ENCODE measurements at regions not wholly inside any gene's neighbourhood (a gene's known extent, or its start where the extent isn't known, plus 50 kb on each side); places are given as distances from the start of the nearest gene placed in this dataset.

GRCh38 chr21:14699433-14700407, 153.6 kb upstream of the SAMSN1 start:
- no peak overlapping the region for H3K27ac ChIP-seq
- no peak overlapping the region for H3K4me2 ChIP-seq

GRCh38 chr21:14697769-14698168, 151.7 kb upstream of the SAMSN1 start:
- H3K79me2 ChIP-seq (ENCODE audit: insufficient read depth, low read depth): no peaks in the 10 kb centered on the region
- TF ChIP-seq CTCF (conservative IDR thresholded peaks at IDR 0.05; ENCODE audit: low read depth, low read length): no peak
- no peaks in the 10 kb centered on the region for H3K27me3 ChIP-seq (ENCODE audit: insufficient read depth, low read depth)
- H4K20me1 ChIP-seq (ENCODE audit: insufficient read depth): no peaks in the 10 kb centered on the region
- no peak overlapping the region for H2AFZ ChIP-seq (ENCODE audit: low read depth)
- H3K4me1 ChIP-seq (ENCODE audit: low read depth, poor library complexity, severe bottlenecking): no peaks in the 10 kb centered on the region
- no peak overlapping the region for H3K9ac ChIP-seq
- H3K4me2 ChIP-seq: no peak overlapping the region
- H3K36me3 ChIP-seq (ENCODE audit: insufficient read depth): no peaks in the 10 kb centered on the region
- H3K27ac ChIP-seq: no peak overlapping the region
- H3K4me3 ChIP-seq (IDR thresholded peaks at IDR 0.05; ENCODE audit: insufficient read depth, low read depth, low read length): no peak overlapping the region

More at GRCh38 chr21:14699433-14700407, 153.6 kb upstream of the SAMSN1 start:
- TF ChIP-seq CTCF (conservative IDR thresholded peaks at IDR 0.05; ENCODE audit: low read depth, low read length): no peak
- Histone ChIP-seq H3K9ac (no peak overlapping the region), H3K4me1 (ENCODE audit: low read depth, poor library complexity, severe bottlenecking) (no peaks in the 10 kb centered on the region), H3K4me3 (IDR thresholded peaks at IDR 0.05; ENCODE audit: insufficient read depth, low read depth, low read length) (no peak overlapping the region), H4K20me1 (ENCODE audit: insufficient read depth) (no peaks in the 10 kb centered on the region), H3K36me3 (ENCODE audit: insufficient read depth) (no peaks in the 10 kb centered on the region), H3K27me3 (ENCODE audit: insufficient read depth, low read depth) (no peaks in the 10 kb centered on the region), H3K79me2 (ENCODE audit: insufficient read depth, low read depth) (no peaks in the 10 kb centered on the region), H2AFZ (ENCODE audit: low read depth) (no peak overlapping the region)

- Histone ChIP-seq H3K9ac (no peak overlapping the region), H3K27ac (no peak overlapping the region), H2AFZ (ENCODE audit: low read depth) (no peak overlapping the region), H3K27me3 (ENCODE audit: insufficient read depth, low read depth) (no peaks in the 10 kb centered on the region), H3K4me2 (no peak overlapping the region), H3K4me1 (ENCODE audit: low read depth, poor library complexity, severe bottlenecking) (peaks cover 9% of the 10 kb centered on the region), H3K4me3 (IDR thresholded peaks at IDR 0.05; ENCODE audit: insufficient read depth, low read depth, low read length) (no peak overlapping the region), H3K79me2 (ENCODE audit: insufficient read depth, low read depth) (no peaks in the 10 kb centered on the region), H3K36me3 (ENCODE audit: insufficient read depth) (no peaks in the 10 kb centered on the region), H4K20me1 (ENCODE audit: insufficient read depth) (no peaks in the 10 kb centered on the region)
- no peak for TF ChIP-seq CTCF (conservative IDR thresholded peaks at IDR 0.05; ENCODE audit: low read depth, low read length)
Observed at GRCh38 chr21:14694817-14695216, 148.7 kb upstream of the SAMSN1 start.

GRCh38 chr21:14693997-14694396, 147.9 kb upstream of the SAMSN1 start:
- H3K4me2 ChIP-seq: no peak overlapping the region
- no peak overlapping the region for H3K4me3 ChIP-seq (IDR thresholded peaks at IDR 0.05; ENCODE audit: insufficient read depth, low read depth, low read length)
- H2AFZ ChIP-seq (ENCODE audit: low read depth): no peak overlapping the region
- H4K20me1 ChIP-seq (ENCODE audit: insufficient read depth): no peaks in the 10 kb centered on the region
- no peaks in the 10 kb centered on the region for H3K79me2 ChIP-seq (ENCODE audit: insufficient read depth, low read depth)
- H3K27me3 ChIP-seq (ENCODE audit: insufficient read depth, low read depth): no peaks in the 10 kb centered on the region
- no peaks in the 10 kb centered on the region for H3K36me3 ChIP-seq (ENCODE audit: insufficient read depth)
- no peak overlapping the region for H3K27ac ChIP-seq
- peaks cover 9% of the 10 kb centered on the region for H3K4me1 ChIP-seq (ENCODE audit: low read depth, poor library complexity, severe bottlenecking)
- TF ChIP-seq CTCF (conservative IDR thresholded peaks at IDR 0.05; ENCODE audit: low read depth, low read length): no peak
- no peak overlapping the region for H3K9ac ChIP-seq
